ENCODE measurements at regions not wholly inside any gene's neighbourhood (a gene's known extent, or its start where the extent isn't known, plus 50 kb on each side); places are given as distances from the start of the nearest gene placed in this dataset.

GRCh38 chr14:57078054-57078453, 190.7 kb downstream of the EXOC5 start:
- no peak for DNase-seq (ENCODE audit: low spot score)
- no peak for TF ChIP-seq CTCF (IDR thresholded peaks at IDR 0.05; ENCODE audit: borderline replicate concordance, control extremely low read depth, extremely low read depth, insufficient read depth, missing control alignments)
- in situ Hi-C loops (cut with MboI; ENCODE audit: low sequenced_read_pairs, unreplicated experiment) = no loop called here

- no peak for TF ChIP-seq CTCF (IDR thresholded peaks at IDR 0.05; ENCODE audit: borderline replicate concordance, control extremely low read depth, extremely low read depth, insufficient read depth, missing control alignments)
- DNase-seq (ENCODE audit: low spot score) = no peak
- in situ Hi-C loops (cut with MboI; ENCODE audit: low sequenced_read_pairs, unreplicated experiment) = no loop called here
Observed at GRCh38 chr14:57073986-57074385, 194.7 kb downstream of the EXOC5 start.

GRCh38 chr14:57071639-57072038, 197.1 kb downstream of the EXOC5 start:
- TF ChIP-seq CTCF (IDR thresholded peaks at IDR 0.05; ENCODE audit: borderline replicate concordance, control extremely low read depth, extremely low read depth, insufficient read depth, missing control alignments) = no peak
- no peak for DNase-seq (ENCODE audit: low spot score)
- in situ Hi-C loops (cut with MboI; ENCODE audit: low sequenced_read_pairs, unreplicated experiment) = no loop called here

- no peak for TF ChIP-seq CTCF (IDR thresholded peaks at IDR 0.05; ENCODE audit: borderline replicate concordance, control extremely low read depth, extremely low read depth, insufficient read depth, missing control alignments)
- DNase-seq (ENCODE audit: low spot score) = no peak
- in situ Hi-C loops (cut with MboI; ENCODE audit: low sequenced_read_pairs, unreplicated experiment) = no loop called here
Observed at GRCh38 chr14:57069702-57070101, 199.0 kb downstream of the EXOC5 start.

GRCh38 chr14:57068511-57068910, 200.2 kb downstream of the EXOC5 start:
- no peak for TF ChIP-seq CTCF (IDR thresholded peaks at IDR 0.05; ENCODE audit: borderline replicate concordance, control extremely low read depth, extremely low read depth, insufficient read depth, missing control alignments)
- in situ Hi-C loops (cut with MboI; ENCODE audit: low sequenced_read_pairs, unreplicated experiment) = no loop called here
- no peak for DNase-seq (ENCODE audit: low spot score)

- peak; percentile 66 for TF ChIP-seq CTCF (IDR thresholded peaks at IDR 0.05; ENCODE audit: borderline replicate concordance, control extremely low read depth, extremely low read depth, insufficient read depth, missing control alignments)
- in situ Hi-C loops (cut with MboI; ENCODE audit: low sequenced_read_pairs, unreplicated experiment) = no loop called here
- DNase-seq (ENCODE audit: low spot score) = peak; percentile 52
Observed at GRCh38 chr14:57066887-57067513, 201.7 kb downstream of the EXOC5 start.
